HEK293 (cell line): ENCODE measurements at regions not wholly inside any gene's neighbourhood (a gene's known extent, or its start where the extent isn't known, plus 50 kb on each side); places are given as distances from the start of the nearest gene placed in this dataset.

ENCODE experiments used
- INSM2 ChIP-seq: fragments of 450-650 bp; formaldehyde crosslinking; IDR thresholded peaks from 2 replicates; pipeline ENCODE4 v1.5.1; 2016; ENCODE audit warnings: missing biosample characterization, missing genetic modification characterization
- KLF7 ChIP-seq: fragments of 450-650 bp; formaldehyde crosslinking; IDR thresholded peaks from 2 replicates; pipeline ENCODE4 v1.5.1; 2016; ENCODE audit warnings: missing biosample characterization, missing genetic modification characterization, borderline replicate concordance
- KLF8 ChIP-seq: fragments of 450-650 bp; formaldehyde crosslinking; IDR thresholded peaks from 2 replicates; pipeline ENCODE4 v1.5.1; 2016; ENCODE audit warnings: missing biosample characterization, missing genetic modification characterization
- PATZ1 ChIP-seq: fragments of 450-650 bp; formaldehyde crosslinking; IDR thresholded peaks from 2 replicates; pipeline ENCODE4 v1.5.1; 2016; ENCODE audit warnings: missing biosample characterization, missing genetic modification characterization
- PBX3 ChIP-seq: sonication (generic); formaldehyde crosslinking; IDR thresholded peaks from 2 replicates; pipeline ENCODE4 v1.8.1; 2022; ENCODE audit warnings: mild to moderate bottlenecking, moderate library complexity, missing genetic modification reagents
- SCRT1 ChIP-seq: fragments of 450-650 bp; formaldehyde crosslinking; IDR thresholded peaks from 2 replicates; pipeline ENCODE4 v1.5.1; 2016; ENCODE audit warnings: missing biosample characterization, missing genetic modification characterization, borderline replicate concordance
- SP2 ChIP-seq: fragments of 450-650 bp; formaldehyde crosslinking; IDR thresholded peaks from 2 replicates; pipeline ENCODE4 v1.5.1; 2016; ENCODE audit warnings: missing biosample characterization, missing genetic modification characterization
- ZBTB1 ChIP-seq: fragments of 450-650 bp; formaldehyde crosslinking; IDR thresholded peaks from 2 replicates; pipeline ENCODE4 v1.5.1; 2016; ENCODE audit warnings: missing biosample characterization, missing genetic modification characterization
- ZBTB10 ChIP-seq: fragments of 450-650 bp; formaldehyde crosslinking; IDR thresholded peaks from 2 replicates; pipeline ENCODE4 v1.5.1; 2016; ENCODE audit warnings: missing biosample characterization, missing genetic modification characterization
- ZNF114 ChIP-seq: fragments of 450-650 bp; formaldehyde crosslinking; IDR thresholded peaks from 2 replicates; pipeline ENCODE4 v1.5.0; 2017; ENCODE audit warnings: missing biosample characterization, missing genetic modification characterization
- ZNF138 ChIP-seq: fragments of 450-650 bp; formaldehyde crosslinking; IDR thresholded peaks from 2 replicates; pipeline ENCODE4 v1.5.1; 2016; ENCODE audit warnings: missing biosample characterization, missing genetic modification characterization, borderline replicate concordance
- ZNF155 ChIP-seq: fragments of 450-650 bp; formaldehyde crosslinking; IDR thresholded peaks from 2 replicates; pipeline ENCODE4 v1.5.1; 2016; ENCODE audit warnings: missing biosample characterization, missing genetic modification characterization
- ZNF16 ChIP-seq: fragments of 450-650 bp; formaldehyde crosslinking; IDR thresholded peaks from 2 replicates; pipeline ENCODE4 v1.5.1; 2016; ENCODE audit warnings: low read depth, missing biosample characterization, missing genetic modification characterization
- ZNF184 ChIP-seq: fragments of 450-650 bp; IDR thresholded peaks from 2 replicates; pipeline ENCODE4 v1.5.1; 2018; ENCODE audit warnings: missing biosample characterization, mild to moderate bottlenecking, missing genetic modification characterization
- ZNF2 ChIP-seq: fragments of 450-650 bp; formaldehyde crosslinking; IDR thresholded peaks from 2 replicates; pipeline ENCODE4 v1.5.1; 2016; ENCODE audit warnings: missing biosample characterization, missing genetic modification characterization
- ZNF221 ChIP-seq: fragments of 450-650 bp; formaldehyde crosslinking; IDR thresholded peaks from 2 replicates; pipeline ENCODE4 v1.5.1; 2017; ENCODE audit warnings: missing biosample characterization, missing genetic modification characterization, borderline replicate concordance
- ZNF311 ChIP-seq: fragments of 450-650 bp; formaldehyde crosslinking; IDR thresholded peaks from 2 replicates; pipeline ENCODE4 v1.5.1; 2017; ENCODE audit warnings: missing biosample characterization, missing genetic modification characterization, borderline replicate concordance
- ZNF324 ChIP-seq: fragments of 450-650 bp; formaldehyde crosslinking; IDR thresholded peaks from 2 replicates; pipeline ENCODE4 v1.5.1; 2016; ENCODE audit warnings: missing biosample characterization, missing genetic modification characterization
- ZNF398 ChIP-seq: fragments of 450-650 bp; formaldehyde crosslinking; IDR thresholded peaks from 2 replicates; pipeline ENCODE4 v1.5.1; 2017; ENCODE audit warnings: missing biosample characterization, missing genetic modification characterization
- ZNF416 ChIP-seq: fragments of 450-650 bp; formaldehyde crosslinking; IDR thresholded peaks from 2 replicates; pipeline ENCODE4 v1.5.1; 2016; ENCODE audit warnings: missing biosample characterization, missing genetic modification characterization
- ZNF488 ChIP-seq: fragments of 450-650 bp; formaldehyde crosslinking; IDR thresholded peaks from 2 replicates; pipeline ENCODE4 v1.5.1; 2016; ENCODE audit warnings: missing biosample characterization, missing genetic modification characterization
- ZNF555 ChIP-seq: fragments of 450-650 bp; formaldehyde crosslinking; conservative IDR thresholded peaks from 2 replicates; pipeline ENCODE4 v1.5.1; 2017; ENCODE audit warnings: missing biosample characterization, mild to moderate bottlenecking, missing genetic modification characterization, inconsistent platforms
- ZNF585B ChIP-seq: fragments of 450-650 bp; formaldehyde crosslinking; IDR thresholded peaks from 2 replicates; pipeline ENCODE4 v1.5.1; 2016; ENCODE audit warnings: missing biosample characterization, missing genetic modification characterization
- ZNF596 ChIP-seq: fragments of 450-650 bp; IDR thresholded peaks from 2 replicates; pipeline ENCODE4 v1.5.0; 2018; ENCODE audit warnings: missing biosample characterization, mild to moderate bottlenecking, missing genetic modification characterization, moderate library complexity
- ZNF623 ChIP-seq: fragments of 450-650 bp; formaldehyde crosslinking; IDR thresholded peaks from 2 replicates; pipeline ENCODE4 v1.5.1; 2016; ENCODE audit warnings: missing biosample characterization, missing genetic modification characterization
- ZNF654 ChIP-seq: fragments of 450-650 bp; formaldehyde crosslinking; IDR thresholded peaks from 2 replicates; pipeline ENCODE4 v1.5.1; 2016; ENCODE audit warnings: low read depth, missing biosample characterization, missing genetic modification characterization
- ZNF660 ChIP-seq: fragments of 450-650 bp; IDR thresholded peaks from 2 replicates; pipeline ENCODE4 v1.5.1; 2018; ENCODE audit warnings: missing biosample characterization, mild to moderate bottlenecking, missing genetic modification characterization
- ZNF843 ChIP-seq: fragments of 450-650 bp; formaldehyde crosslinking; IDR thresholded peaks from 2 replicates; pipeline ENCODE4 v1.5.1; 2016; ENCODE audit warnings: missing biosample characterization, missing genetic modification characterization
- ZSCAN4 ChIP-seq: fragments of 450-650 bp; formaldehyde crosslinking; IDR thresholded peaks from 2 replicates; pipeline ENCODE4 v1.5.1; 2017; ENCODE audit warnings: missing biosample characterization, missing genetic modification characterization

GRCh38 chr6:163956571-163957407 lies 542.3 kb downstream of the QKI start (continued):
- no peak for TF ChIP-seq ZBTB10 (tag by site-specific recombination)
- TF ChIP-seq ZNF138 (tag by site-specific recombination): no peak
- TF ChIP-seq ZNF596 (tag by site-specific recombination): no peak
- TF ChIP-seq ZNF488: no peak
- no peak for TF ChIP-seq ZNF324 (tag by site-specific recombination)
- TF ChIP-seq ZNF623 (tag by site-specific recombination): no peak
- TF ChIP-seq KLF8 (tag by site-specific recombination): no peak
- no peak for TF ChIP-seq SP2
- TF ChIP-seq ZBTB1: no peak
- TF ChIP-seq SCRT1 (tag by site-specific recombination): peak; percentile 85
- TF ChIP-seq ZSCAN4 (tag by site-specific recombination): no peak
- TF ChIP-seq ZNF416 (tag by site-specific recombination): no peak
- TF ChIP-seq ZNF585B (tag by site-specific recombination): no peak
- peak; percentile 89 for TF ChIP-seq ZNF660 (tag by site-specific recombination)
- TF ChIP-seq ZNF16 (tag by site-specific recombination): no peak
- TF ChIP-seq ZNF555: no peak
- no peak for TF ChIP-seq ZNF843 (tag by site-specific recombination)
- no peak for TF ChIP-seq PBX3 (CRISPR knock-in tag)
- TF ChIP-seq INSM2 (tag by site-specific recombination): no peak
- no peak for TF ChIP-seq ZNF398 (tag by site-specific recombination)
- no peak for TF ChIP-seq ZNF114
- TF ChIP-seq ZNF654 (tag by site-specific recombination): peak; percentile 94
- TF ChIP-seq ZNF2 (tag by site-specific recombination): peak; percentile 89
- TF ChIP-seq KLF7 (tag by site-specific recombination): no peak
- TF ChIP-seq ZNF155 (tag by site-specific recombination): no peak
- TF ChIP-seq ZNF311 (tag by site-specific recombination): no peak
- TF ChIP-seq PATZ1 (tag by site-specific recombination): no peak
- TF ChIP-seq ZNF184 (tag by site-specific recombination): no peak
- TF ChIP-seq ZNF221 (tag by site-specific recombination): no peak
- TF ChIP-seq, all 188 proteins: peak for 7
